DND-41 (cell line): ENCODE measurements at regions not wholly inside any gene's neighbourhood (a gene's known extent, or its start where the extent isn't known, plus 50 kb on each side); places are given as distances from the start of the nearest gene placed in this dataset.

Experiments
- CTCF ChIP-seq: IDR thresholded peaks from 2 replicates; pipeline ENCODE4 v1.5.1; 2012; ENCODE audit warnings: borderline replicate concordance, low read length, moderate library complexity, mild to moderate bottlenecking; ENCODE audit not compliant: poor library complexity, severe bottlenecking; ENCODE audit errors: extremely low read depth
- EZH2 ChIP-seq: IDR thresholded peaks from 3 replicates; pipeline ENCODE4 v1.6.1; 2012; ENCODE audit warnings: borderline replicate concordance, low read depth, mild to moderate bottlenecking, moderate library complexity, low read length, inconsistent platforms; ENCODE audit not compliant: severe bottlenecking

DNA sequence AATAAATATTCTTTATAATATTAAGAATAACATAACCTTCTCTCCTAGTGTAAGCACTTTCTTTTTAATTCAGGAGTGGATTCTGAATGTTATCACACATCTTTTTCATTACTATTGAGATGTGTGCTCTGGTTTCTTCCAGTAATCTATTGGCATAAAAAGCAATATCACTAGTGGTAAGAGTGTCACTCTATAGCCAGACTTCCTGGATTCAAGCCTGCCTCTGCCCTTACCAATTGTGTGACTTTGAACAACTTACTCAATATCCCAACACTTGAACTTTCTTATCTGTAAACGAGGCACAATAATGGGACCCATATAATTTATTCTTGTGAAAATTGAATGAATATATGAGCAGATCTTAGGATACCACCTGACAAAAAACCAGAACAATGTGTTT lies 71.0 kb downstream of the SEM1 start:
- no peak for TF ChIP-seq CTCF
- no peak for TF ChIP-seq EZH2
